ENCODE measurements at regions not wholly inside any gene's neighbourhood (a gene's known extent, or its start where the extent isn't known, plus 50 kb on each side); places are given as distances from the start of the nearest gene placed in this dataset.
"Not testable (repeated sequence)": the region's sequence is repeated elsewhere in the genome, so short reads cannot be mapped to it uniquely, and the experiment has no call there.

DNA sequence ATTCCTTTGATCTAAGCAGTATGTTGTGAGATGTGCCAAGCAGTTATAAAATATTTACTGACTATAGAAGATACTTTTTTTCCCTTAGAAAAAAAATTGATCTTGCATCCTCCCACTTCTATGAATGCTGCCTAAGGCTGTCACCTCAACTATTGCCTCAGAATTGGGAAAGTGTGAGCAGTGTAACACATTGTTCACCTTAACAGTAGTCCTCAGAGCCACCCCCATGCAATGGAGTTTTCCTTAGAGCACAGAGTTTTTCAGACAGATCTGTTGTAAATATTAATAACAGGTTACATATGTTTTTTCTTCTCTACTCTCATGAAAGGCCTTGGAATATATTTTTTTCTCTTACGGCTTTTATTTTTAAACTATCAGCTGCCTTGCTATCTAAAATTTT, 607.3 kb downstream of the STK39 start:
- H3K9me3 Mint-ChIP-seq, result peaks cover 12% of the 10 kb centered on the region
- no peaks in the 10 kb centered on the region for H3K36me3 Mint-ChIP-seq (ENCODE audit: low read depth)
- TF ChIP-seq, protein P1, sequence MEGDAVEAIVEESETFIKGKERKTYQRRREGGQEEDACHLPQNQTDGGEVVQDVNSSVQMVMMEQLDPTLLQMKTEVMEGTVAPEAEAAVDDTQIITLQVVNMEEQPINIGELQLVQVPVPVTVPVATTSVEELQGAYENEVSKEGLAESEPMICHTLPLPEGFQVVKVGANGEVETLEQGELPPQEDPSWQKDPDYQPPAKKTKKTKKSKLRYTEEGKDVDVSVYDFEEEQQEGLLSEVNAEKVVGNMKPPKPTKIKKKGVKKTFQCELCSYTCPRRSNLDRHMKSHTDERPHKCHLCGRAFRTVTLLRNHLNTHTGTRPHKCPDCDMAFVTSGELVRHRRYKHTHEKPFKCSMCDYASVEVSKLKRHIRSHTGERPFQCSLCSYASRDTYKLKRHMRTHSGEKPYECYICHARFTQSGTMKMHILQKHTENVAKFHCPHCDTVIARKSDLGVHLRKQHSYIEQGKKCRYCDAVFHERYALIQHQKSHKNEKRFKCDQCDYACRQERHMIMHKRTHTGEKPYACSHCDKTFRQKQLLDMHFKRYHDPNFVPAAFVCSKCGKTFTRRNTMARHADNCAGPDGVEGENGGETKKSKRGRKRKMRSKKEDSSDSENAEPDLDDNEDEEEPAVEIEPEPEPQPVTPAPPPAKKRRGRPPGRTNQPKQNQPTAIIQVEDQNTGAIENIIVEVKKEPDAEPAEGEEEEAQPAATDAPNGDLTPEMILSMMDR (IDR thresholded peaks at IDR 0.05; ENCODE audit: unreplicated experiment in 3 of 3), result no peak
- H3K4me3 Mint-ChIP-seq, result no peak overlapping the region
- no peak overlapping the region for H3K27ac Mint-ChIP-seq
- no peaks in the 10 kb centered on the region for H3K27me3 Mint-ChIP-seq (ENCODE audit: low read depth)
- H3K4me1 Mint-ChIP-seq, result no peaks in the 10 kb centered on the region

DNA sequence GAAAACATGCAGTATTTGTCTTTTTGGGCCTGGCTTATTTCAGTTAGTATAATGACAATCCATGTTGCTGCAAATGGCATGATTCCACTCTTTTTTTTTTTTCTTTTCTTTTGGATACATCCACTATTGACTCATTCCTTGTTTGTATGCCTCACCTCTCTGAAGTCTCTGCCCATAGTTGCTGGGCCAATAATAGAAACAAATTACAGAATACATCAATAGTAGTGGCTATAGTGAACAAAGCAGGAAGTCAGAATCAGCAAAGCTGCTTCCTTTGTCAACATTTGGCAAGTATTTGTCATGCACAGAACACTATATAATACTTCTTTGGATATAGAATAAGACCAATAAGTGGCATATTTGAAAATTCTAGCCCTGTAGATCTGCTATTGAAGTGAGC, 609.7 kb downstream of the STK39 start:
- TF ChIP-seq, protein P1 (IDR thresholded peaks at IDR 0.05; ENCODE audit: unreplicated experiment in 3 of 3), result no peak
- Mint-ChIP-seq H3K4me3 (no peak overlapping the region), H3K9me3 (peaks cover 24% of the 10 kb centered on the region), H3K36me3 (ENCODE audit: low read depth) (no peaks in the 10 kb centered on the region), H3K4me1 (no peaks in the 10 kb centered on the region), H3K27ac (no peak overlapping the region), H3K27me3 (ENCODE audit: low read depth) (no peaks in the 10 kb centered on the region)

DNA sequence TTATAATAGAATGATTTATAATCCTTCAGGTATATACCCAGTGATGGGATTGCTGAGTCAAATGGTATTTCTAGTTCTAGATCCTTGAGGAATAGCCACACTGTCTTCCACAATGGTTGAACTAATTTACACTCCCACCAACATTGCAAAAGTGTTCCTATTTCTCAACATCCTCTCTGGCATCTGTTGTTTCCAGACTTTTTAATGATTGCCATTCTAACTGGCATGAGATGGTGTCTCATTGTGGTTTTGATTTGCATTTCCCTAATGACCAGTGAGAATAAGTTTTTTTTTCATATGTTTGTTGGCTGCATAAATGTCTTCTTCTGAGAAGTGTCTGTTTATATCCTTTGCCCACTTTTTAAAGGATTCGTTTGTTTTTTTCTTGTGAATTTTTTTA, 615.1 kb downstream of the STK39 start:
- not testable (repeated sequence) for H3K27ac Mint-ChIP-seq; H3K4me1 Mint-ChIP-seq; H3K36me3 Mint-ChIP-seq (ENCODE audit: low read depth); H3K27me3 Mint-ChIP-seq (ENCODE audit: low read depth); H3K4me3 Mint-ChIP-seq
- peaks cover 21% of the 10 kb centered on the region for H3K9me3 Mint-ChIP-seq

DNA sequence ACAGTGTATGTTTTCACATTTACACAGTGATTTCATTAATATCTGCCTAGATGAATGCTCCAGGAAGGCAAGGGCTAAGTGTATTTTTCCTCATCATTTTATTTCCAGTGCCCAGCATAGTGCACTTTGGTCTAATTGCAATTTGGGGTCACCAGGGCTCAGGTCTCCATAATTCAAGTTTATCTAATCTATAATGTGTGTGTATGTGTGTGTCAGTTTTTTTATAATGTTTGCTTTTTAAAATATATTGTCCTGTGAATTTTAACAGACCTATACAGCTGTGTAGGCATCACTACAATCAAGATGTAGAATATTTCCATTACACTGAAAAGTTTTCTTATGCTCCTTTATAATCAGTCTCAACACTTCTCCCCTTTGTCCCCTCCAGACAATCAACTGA, 620.4 kb downstream of the STK39 start:
- TF ChIP-seq, protein P1 (IDR thresholded peaks at IDR 0.05; ENCODE audit: unreplicated experiment in 3 of 3), result no peak
- Mint-ChIP-seq H3K27ac (no peak overlapping the region), H3K4me3 (no peak overlapping the region), H3K36me3 (ENCODE audit: low read depth) (no peaks in the 10 kb centered on the region), H3K4me1 (no peaks in the 10 kb centered on the region), H3K27me3 (ENCODE audit: low read depth) (no peaks in the 10 kb centered on the region), H3K9me3 (no peaks in the 10 kb centered on the region)

DNA sequence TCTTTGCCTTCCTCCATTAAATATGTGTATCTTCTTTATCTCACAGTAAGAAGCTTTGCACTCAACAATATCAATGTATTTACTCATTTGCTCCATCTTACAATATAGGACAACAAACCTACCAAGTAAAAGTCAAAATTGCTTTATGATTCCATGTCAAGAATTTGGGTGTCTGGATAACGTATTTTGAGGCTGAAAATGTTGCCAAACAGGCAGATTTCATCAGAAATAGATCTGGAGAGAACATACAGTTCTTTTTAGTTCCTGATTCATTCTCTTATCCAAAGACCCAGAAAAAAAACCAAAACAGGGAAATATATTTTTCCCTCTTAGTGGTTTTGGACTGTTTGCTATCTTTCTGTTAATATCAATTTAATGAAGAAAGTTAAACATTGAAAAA, 621.1 kb downstream of the STK39 start:
- no peak overlapping the region for H3K4me3 Mint-ChIP-seq
- no peaks in the 10 kb centered on the region for H3K9me3 Mint-ChIP-seq
- H3K27ac Mint-ChIP-seq, result no peak overlapping the region
- no peaks in the 10 kb centered on the region for H3K4me1 Mint-ChIP-seq
- H3K27me3 Mint-ChIP-seq (ENCODE audit: low read depth), result no peaks in the 10 kb centered on the region
- H3K36me3 Mint-ChIP-seq (ENCODE audit: low read depth), result no peaks in the 10 kb centered on the region
- TF ChIP-seq, protein P1 (IDR thresholded peaks at IDR 0.05; ENCODE audit: unreplicated experiment in 3 of 3), result no peak

DNA sequence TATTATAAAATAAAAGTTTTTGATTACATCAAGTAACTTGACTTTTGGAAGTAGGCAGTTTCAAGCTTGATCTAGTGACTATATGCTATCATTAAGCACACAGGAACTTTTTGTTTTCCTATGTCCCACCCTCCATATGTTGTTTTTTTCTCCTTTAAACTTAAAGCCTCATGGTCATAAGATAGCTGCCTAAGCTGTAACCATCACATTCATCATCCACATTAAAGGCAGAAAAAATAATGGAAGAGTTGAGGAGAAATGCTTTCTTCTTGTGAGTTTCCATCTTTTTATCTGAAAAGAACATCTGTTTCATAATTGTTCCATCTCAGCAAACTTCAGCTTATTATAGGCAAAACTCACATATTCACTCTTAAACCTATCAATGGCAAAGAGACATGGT, 630.4 kb downstream of the STK39 start:
- H3K9me3 Mint-ChIP-seq, result peaks cover 8% of the 10 kb centered on the region

More for the DNA sequence above, 630.4 kb downstream of the STK39 start:
- H3K27ac Mint-ChIP-seq, result no peak overlapping the region
- H3K27me3 Mint-ChIP-seq (ENCODE audit: low read depth), result no peaks in the 10 kb centered on the region
- no peak overlapping the region for H3K4me3 Mint-ChIP-seq
- TF ChIP-seq, protein P1 (IDR thresholded peaks at IDR 0.05; ENCODE audit: unreplicated experiment in 3 of 3), result no peak
- no peaks in the 10 kb centered on the region for H3K4me1 Mint-ChIP-seq
- no peaks in the 10 kb centered on the region for H3K36me3 Mint-ChIP-seq (ENCODE audit: low read depth)
